HG03103 (cell line): ENCODE measurements at regions not wholly inside any gene's neighbourhood (a gene's known extent, or its start where the extent isn't known, plus 50 kb on each side); places are given as distances from the start of the nearest gene placed in this dataset.

Experiments
- ATAC-seq: cut with Tn5 transposase; IDR thresholded peaks from one replicate; pipeline ENCODE4 v1.9.1; 2021; ENCODE audit warnings: low read depth; ENCODE audit not compliant: unreplicated experiment

GRCh38 chr9:103730866-103731265 is 363.2 kb upstream of the SMC2 start:
- no peak for ATAC-seq

- ATAC-seq, result no peak
Measured at GRCh38 chr9:103731541-103731940, 362.6 kb upstream of the SMC2 start.

- ATAC-seq, result no peak
Measured at GRCh38 chr9:103734471-103734870, 359.6 kb upstream of the SMC2 start.

GRCh38 chr9:103755441-103755840 is 338.7 kb upstream of the SMC2 start:
- no peak for ATAC-seq

GRCh38 chr9:103755986-103756385 is 338.1 kb upstream of the SMC2 start:
- ATAC-seq, result no peak

- ATAC-seq, result no peak
Measured at GRCh38 chr9:103757062-103757461, 337.0 kb upstream of the SMC2 start.

GRCh38 chr9:103761466-103761865 is 332.6 kb upstream of the SMC2 start:
- ATAC-seq, result no peak

GRCh38 chr9:103789686-103790085 is 304.4 kb upstream of the SMC2 start:
- peak; percentile 98 for ATAC-seq

- ATAC-seq, result peak; percentile 100
Measured at GRCh38 chr9:103798620-103799019, 295.5 kb upstream of the SMC2 start.

- ATAC-seq, result no peak
Measured at GRCh38 chr9:103799959-103800358, 294.1 kb upstream of the SMC2 start.

GRCh38 chr9:103802068-103802467 is 292.0 kb upstream of the SMC2 start:
- ATAC-seq, result no peak

- ATAC-seq, result no peak
Measured at GRCh38 chr9:103803245-103803644, 290.9 kb upstream of the SMC2 start.

- no peak for ATAC-seq
Measured at GRCh38 chr9:103804077-103804735, 289.9 kb upstream of the SMC2 start.

- ATAC-seq, result no peak
Measured at GRCh38 chr9:103809745-103810144, 284.4 kb upstream of the SMC2 start.

GRCh38 chr9:103811462-103811861 is 282.6 kb upstream of the SMC2 start:
- ATAC-seq, result no peak

GRCh38 chr9:103816146-103816545 is 278.0 kb upstream of the SMC2 start:
- ATAC-seq, result no peak

- ATAC-seq, result no peak
Measured at GRCh38 chr9:103819936-103820335, 274.2 kb upstream of the SMC2 start.

GRCh38 chr9:103821115-103821514 is 273.0 kb upstream of the SMC2 start:
- ATAC-seq, result no peak

- ATAC-seq, result no peak
Measured at GRCh38 chr9:103837940-103838339, 256.2 kb upstream of the SMC2 start.

GRCh38 chr9:103839197-103839596 is 254.9 kb upstream of the SMC2 start:
- ATAC-seq, result no peak

GRCh38 chr9:103867886-103868285 is 226.2 kb upstream of the SMC2 start:
- no peak for ATAC-seq

- no peak for ATAC-seq
Measured at GRCh38 chr9:103872811-103873210, 221.3 kb upstream of the SMC2 start.

GRCh38 chr9:103881419-103881818 is 212.7 kb upstream of the SMC2 start:
- ATAC-seq, result no peak
